CD14-positive monocyte (primary cell): ENCODE measurements at regions not wholly inside any gene's neighbourhood (a gene's known extent, or its start where the extent isn't known, plus 50 kb on each side); places are given as distances from the start of the nearest gene placed in this dataset.

Experiments
- DNase-seq, 3 donors: peaks; one replicate each; pipeline ENCODE4 v3.0.0-alpha.2; 2011 to 2022
- H2AFZ ChIP-seq: 2 replicates; pipeline ENCODE4 v1.6.0; 2012; ENCODE audit warnings: mild to moderate bottlenecking, low read depth, low read length, inconsistent platforms; ENCODE audit not compliant: insufficient read depth, poor library complexity, severe bottlenecking
- H3K27ac ChIP-seq, 2 donors: 1 replicate in 1 of 2; 2 replicates in 1 of 2; pipeline ENCODE4 v1.5.1; 2012 to 2013; ENCODE audit warnings: low read length in 2 of 2, control low read depth in 1 of 2, inconsistent platforms in 1 of 2, low read depth in 1 of 2, mild to moderate bottlenecking in 1 of 2
- H3K27me3 ChIP-seq, 2 donors: one replicate each; pipeline versions ENCODE4 v1.6.0 to v1.6.1; 2011 to 2013; ENCODE audit warnings: low read length in 2 of 2; ENCODE audit not compliant: control insufficient read depth in 2 of 2, insufficient read depth in 2 of 2
- H3K36me3 ChIP-seq, 2 donors: replicated peaks in 1 of 2; 1 replicate in 1 of 2; 2 replicates in 1 of 2; pipeline versions ENCODE4 v1.5.1 to v1.6.1; 2012 to 2013; ENCODE audit warnings: low read length in 2 of 2, control low read depth in 1 of 2, inconsistent platforms in 1 of 2, mild to moderate bottlenecking in 1 of 2; ENCODE audit not compliant: insufficient read depth in 2 of 2, control insufficient read depth in 1 of 2
- H3K4me1 ChIP-seq, 2 donors: 1 replicate in 1 of 2; 2 replicates in 1 of 2; pipeline versions ENCODE4 v1.5.1 to v1.6.1; 2012 to 2013; ENCODE audit warnings: low read length in 2 of 2, control low read depth in 1 of 2, inconsistent platforms in 1 of 2, mild to moderate bottlenecking in 1 of 2, moderate library complexity in 1 of 2; ENCODE audit not compliant: insufficient read depth in 2 of 2, control insufficient read depth in 1 of 2
- H3K4me2 ChIP-seq: replicated peaks from 2 replicates; pipeline ENCODE3; 2012; ENCODE audit warnings: low read length, moderate library complexity, mild to moderate bottlenecking; ENCODE audit not compliant: poor library complexity, severe bottlenecking; ENCODE audit errors: extremely low read depth
- H3K4me3 ChIP-seq, 3 experiments: fragments of 200-600 bp in 1 of 3; sonication (generic) in 1 of 3; replicated peaks in 1 of 3; 1 replicate in 2 of 3; 2 replicates in 1 of 3; pipeline ENCODE4 v1.5.1; 2011 to 2013; ENCODE audit warnings: low read length in 3 of 3, mild to moderate bottlenecking in 3 of 3, control low read depth in 2 of 3, low read depth in 2 of 3, inconsistent platforms in 1 of 3, moderate library complexity in 1 of 3
- H3K79me2 ChIP-seq: 2 replicates; pipeline ENCODE4 v1.6.0; 2012; ENCODE audit warnings: mild to moderate bottlenecking, control low read depth, inconsistent platforms, low read length, moderate library complexity; ENCODE audit not compliant: insufficient read depth
- H3K9ac ChIP-seq: 2 replicates; pipeline ENCODE4 v1.6.0; 2017; ENCODE audit warnings: low read length, mild to moderate bottlenecking; ENCODE audit not compliant: insufficient read depth, poor library complexity, severe bottlenecking
- H3K9me3 ChIP-seq, 2 donors: replicated peaks in 1 of 2; 1 replicate in 1 of 2; 2 replicates in 1 of 2; pipeline versions ENCODE4 v1.5.1 to v1.6.1; 2012 to 2013; ENCODE audit warnings: low read length in 2 of 2, control low read depth in 1 of 2; ENCODE audit not compliant: control insufficient read depth in 1 of 2, insufficient read depth in 1 of 2
- H4K20me1 ChIP-seq: 2 replicates; pipeline ENCODE4 v1.6.0; 2012; ENCODE audit warnings: mild to moderate bottlenecking, low read length, control low read depth, moderate library complexity; ENCODE audit not compliant: insufficient read depth
- H3K27ac Mint-ChIP-seq, 7 donors: one replicate each; pipeline ENCODE4 v1.8.0; 2020; ENCODE audit warnings: mild to moderate bottlenecking in 7 of 7, mixed read lengths in 7 of 7, moderate library complexity in 6 of 7, inconsistent platforms in 2 of 7
- H3K27me3 Mint-ChIP-seq, 3 donors: one replicate each; pipeline ENCODE4 v1.8.0; 2021 to 2022; ENCODE audit warnings: low read depth in 3 of 3, mild to moderate bottlenecking in 3 of 3, mixed read lengths in 3 of 3, moderate library complexity in 3 of 3, inconsistent platforms in 1 of 3
- H3K36me3 Mint-ChIP-seq, 2 donors: one replicate each; pipeline ENCODE4 v1.8.0; 2020; ENCODE audit warnings: mixed read lengths in 2 of 2, inconsistent platforms in 1 of 2, mild to moderate bottlenecking in 1 of 2
- H3K4me1 Mint-ChIP-seq: one replicate; pipeline ENCODE4 v1.8.0; 2020; ENCODE audit warnings: mild to moderate bottlenecking, mixed read lengths
- H3K4me3 Mint-ChIP-seq, 2 donors: one replicate each; pipeline ENCODE4 v1.8.0; 2020; ENCODE audit warnings: mild to moderate bottlenecking in 2 of 2, mixed read lengths in 2 of 2, moderate library complexity in 1 of 2
- H3K9me3 Mint-ChIP-seq, 7 donors: one replicate each; pipeline ENCODE4 v1.8.0; 2020 to 2022; ENCODE audit warnings: mixed read lengths in 7 of 7, mild to moderate bottlenecking in 6 of 7, moderate library complexity in 6 of 7, inconsistent platforms in 2 of 7
- WGBS: methylation state at CpG from one replicate; pipeline ENCODE4 v1.1.5; 2013; ENCODE audit warnings: missing lambda C conversion rate; ENCODE audit not compliant: insufficient coverage; 5-methylcytosine and 5-hydroxymethylcytosine counted together
- intact Hi-C, 2 donors: fragments of 100-400 bp; cut with micrococcal nuclease; formaldehyde crosslinking; loops; one replicate each; pipeline versions ENCODE4 v1.15.0 to v1.15.1; 2023
- TF ChIP-seq, protein P1 (sequence below): fragments of 200-600 bp; IDR thresholded peaks from one replicate; pipeline ENCODE4 v1.8.0; 2022; ENCODE audit warnings: antibody characterized with exemption, mild to moderate bottlenecking

GRCh38 chr9:26695298-26695622 lies 197.3 kb downstream of the CAAP1 start:
- Mint-ChIP-seq H3K27ac (no peak overlapping the region), H3K9me3 (peaks cover 6 to 10% (median 9%) of the 10 kb centered on the region in 7 donors), H3K4me1 (no peaks in the 10 kb centered on the region), H3K36me3 (no peaks in the 10 kb centered on the region), H3K27me3 (no peaks in the 10 kb centered on the region), H3K4me3 (no peak overlapping the region)
- no peak for DNase-seq
- Histone ChIP-seq H4K20me1 (no peaks in the 10 kb centered on the region), H3K9ac (no peak overlapping the region), H3K27me3 (no peaks in the 10 kb centered on the region), H3K27ac (no peak overlapping the region), H3K9me3 (no peaks in the 10 kb centered on the region), H3K36me3 (no peaks in the 10 kb centered on the region), H3K79me2 (no peaks in the 10 kb centered on the region), H2AFZ (no peak overlapping the region), H3K4me3 (no peak overlapping the region), H3K4me1 (no peaks in the 10 kb centered on the region), H3K4me2 (no peak overlapping the region)
- TF ChIP-seq, protein P1, sequence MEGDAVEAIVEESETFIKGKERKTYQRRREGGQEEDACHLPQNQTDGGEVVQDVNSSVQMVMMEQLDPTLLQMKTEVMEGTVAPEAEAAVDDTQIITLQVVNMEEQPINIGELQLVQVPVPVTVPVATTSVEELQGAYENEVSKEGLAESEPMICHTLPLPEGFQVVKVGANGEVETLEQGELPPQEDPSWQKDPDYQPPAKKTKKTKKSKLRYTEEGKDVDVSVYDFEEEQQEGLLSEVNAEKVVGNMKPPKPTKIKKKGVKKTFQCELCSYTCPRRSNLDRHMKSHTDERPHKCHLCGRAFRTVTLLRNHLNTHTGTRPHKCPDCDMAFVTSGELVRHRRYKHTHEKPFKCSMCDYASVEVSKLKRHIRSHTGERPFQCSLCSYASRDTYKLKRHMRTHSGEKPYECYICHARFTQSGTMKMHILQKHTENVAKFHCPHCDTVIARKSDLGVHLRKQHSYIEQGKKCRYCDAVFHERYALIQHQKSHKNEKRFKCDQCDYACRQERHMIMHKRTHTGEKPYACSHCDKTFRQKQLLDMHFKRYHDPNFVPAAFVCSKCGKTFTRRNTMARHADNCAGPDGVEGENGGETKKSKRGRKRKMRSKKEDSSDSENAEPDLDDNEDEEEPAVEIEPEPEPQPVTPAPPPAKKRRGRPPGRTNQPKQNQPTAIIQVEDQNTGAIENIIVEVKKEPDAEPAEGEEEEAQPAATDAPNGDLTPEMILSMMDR = no peak
- WGBS = no CpG with 5 or more reads among the region's 1 CpG
- intact Hi-C loops = no loop called here

GRCh38 chr9:26694381-26695297 lies 198.0 kb downstream of the CAAP1 start:
- H3K4me3 ChIP-seq = no peak overlapping the region

More at GRCh38 chr9:26694381-26695297, 198.0 kb downstream of the CAAP1 start:
- no peak overlapping the region for H3K27ac Mint-ChIP-seq
- WGBS = no CpG with 5 or more reads among the region's 5 CpGs
- Histone ChIP-seq H3K36me3 (no peaks in the 10 kb centered on the region), H2AFZ (no peak overlapping the region), H3K27ac (no peak overlapping the region), H3K4me2 (no peak overlapping the region), H3K79me2 (no peaks in the 10 kb centered on the region), H3K27me3 (no peaks in the 10 kb centered on the region), H4K20me1 (no peaks in the 10 kb centered on the region), H3K4me1 (no peaks in the 10 kb centered on the region), H3K9ac (no peak overlapping the region), H3K9me3 (no peaks in the 10 kb centered on the region)
- H3K36me3 Mint-ChIP-seq = no peaks in the 10 kb centered on the region
- no peaks in the 10 kb centered on the region for H3K27me3 Mint-ChIP-seq
- TF ChIP-seq, protein P1 = no peak
- DNase-seq = no peak
- no peak overlapping the region for H3K4me3 Mint-ChIP-seq
- H3K4me1 Mint-ChIP-seq = no peaks in the 10 kb centered on the region
- peaks cover 0 to 9% (median 7%) of the 10 kb centered on the region in 7 donors for H3K9me3 Mint-ChIP-seq
- intact Hi-C loops = no loop called here
